ENCODE measurements at regions not wholly inside any gene's neighbourhood (a gene's known extent, or its start where the extent isn't known, plus 50 kb on each side); places are given as distances from the start of the nearest gene placed in this dataset.

DNA sequence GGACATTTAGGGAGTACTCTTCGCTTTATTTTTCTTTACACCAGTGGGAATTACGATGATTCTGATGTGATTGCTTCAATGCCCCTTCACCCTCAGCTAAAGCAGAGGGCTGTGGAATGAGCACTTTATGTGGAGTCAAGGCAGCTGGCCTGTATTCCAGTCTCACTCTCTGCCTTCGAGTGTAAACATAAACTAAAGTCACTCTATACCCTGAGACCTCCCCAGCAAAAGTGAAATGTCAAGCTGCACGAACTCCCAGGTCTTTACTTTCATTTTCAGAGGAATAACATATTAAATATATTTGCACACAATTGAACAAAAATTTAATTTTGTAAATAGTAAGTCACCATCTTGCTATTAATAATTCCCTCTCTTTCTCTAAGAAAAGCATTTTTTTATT lies 557.1 kb downstream of the DACH1 start:
- no peaks in the 10 kb centered on the region for H3K27me3 ChIP-seq
- no peaks in the 10 kb centered on the region for H3K9me3 ChIP-seq
- TF ChIP-seq, protein P1, sequence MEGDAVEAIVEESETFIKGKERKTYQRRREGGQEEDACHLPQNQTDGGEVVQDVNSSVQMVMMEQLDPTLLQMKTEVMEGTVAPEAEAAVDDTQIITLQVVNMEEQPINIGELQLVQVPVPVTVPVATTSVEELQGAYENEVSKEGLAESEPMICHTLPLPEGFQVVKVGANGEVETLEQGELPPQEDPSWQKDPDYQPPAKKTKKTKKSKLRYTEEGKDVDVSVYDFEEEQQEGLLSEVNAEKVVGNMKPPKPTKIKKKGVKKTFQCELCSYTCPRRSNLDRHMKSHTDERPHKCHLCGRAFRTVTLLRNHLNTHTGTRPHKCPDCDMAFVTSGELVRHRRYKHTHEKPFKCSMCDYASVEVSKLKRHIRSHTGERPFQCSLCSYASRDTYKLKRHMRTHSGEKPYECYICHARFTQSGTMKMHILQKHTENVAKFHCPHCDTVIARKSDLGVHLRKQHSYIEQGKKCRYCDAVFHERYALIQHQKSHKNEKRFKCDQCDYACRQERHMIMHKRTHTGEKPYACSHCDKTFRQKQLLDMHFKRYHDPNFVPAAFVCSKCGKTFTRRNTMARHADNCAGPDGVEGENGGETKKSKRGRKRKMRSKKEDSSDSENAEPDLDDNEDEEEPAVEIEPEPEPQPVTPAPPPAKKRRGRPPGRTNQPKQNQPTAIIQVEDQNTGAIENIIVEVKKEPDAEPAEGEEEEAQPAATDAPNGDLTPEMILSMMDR (IDR thresholded peaks at IDR 0.05) = no peak
- no peak for TF ChIP-seq POLR2AphosphoS5 (IDR thresholded peaks at IDR 0.05; ENCODE audit: insufficient read depth in 1 of 2, low read depth in 1 of 2)
- TF ChIP-seq POLR2A (IDR thresholded peaks at IDR 0.05) = no peak
- intact Hi-C loops (cut with DNase I) = no loop called here
- no peak for DNase-seq (ENCODE audit: extremely low spot score in 2 of 2)
- no peak overlapping the region for H3K27ac ChIP-seq
- H3K36me3 ChIP-seq = no peaks in the 10 kb centered on the region
- H3K4me3 ChIP-seq = no peak overlapping the region
- H3K4me1 ChIP-seq = no peaks in the 10 kb centered on the region

DNA sequence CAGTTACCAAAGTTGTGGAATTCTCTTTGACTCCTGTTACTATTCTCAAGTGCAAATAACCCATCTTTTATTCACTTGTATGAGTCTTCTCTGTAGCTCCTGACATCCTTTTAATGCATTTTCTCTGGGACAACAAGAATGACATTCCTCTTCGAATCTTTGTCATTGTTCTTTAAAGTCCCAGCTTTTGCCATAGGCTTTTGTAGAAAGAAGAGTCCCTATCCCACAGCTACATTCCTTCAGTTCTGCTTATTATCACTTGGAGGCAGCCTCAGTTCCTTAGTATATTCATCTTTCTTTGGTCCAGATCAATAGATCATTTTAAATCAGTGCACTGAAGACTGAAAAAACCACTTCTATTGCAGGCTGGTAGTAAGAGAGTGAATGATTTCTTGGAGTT lies 560.2 kb downstream of the DACH1 start:
- Histone ChIP-seq H3K36me3 (no peaks in the 10 kb centered on the region), H3K27me3 (no peaks in the 10 kb centered on the region), H3K4me3 (no peak overlapping the region), H3K4me1 (no peaks in the 10 kb centered on the region), H3K9me3 (no peaks in the 10 kb centered on the region), H3K27ac (no peak overlapping the region)
- DNase-seq (ENCODE audit: extremely low spot score in 2 of 2) = no peak
- TF ChIP-seq POLR2A (IDR thresholded peaks at IDR 0.05) (no peak), POLR2AphosphoS5 (IDR thresholded peaks at IDR 0.05; ENCODE audit: insufficient read depth in 1 of 2, low read depth in 1 of 2) (no peak)
- TF ChIP-seq, protein P1 (IDR thresholded peaks at IDR 0.05) = no peak
- intact Hi-C loops (cut with DNase I) = no loop called here

DNA sequence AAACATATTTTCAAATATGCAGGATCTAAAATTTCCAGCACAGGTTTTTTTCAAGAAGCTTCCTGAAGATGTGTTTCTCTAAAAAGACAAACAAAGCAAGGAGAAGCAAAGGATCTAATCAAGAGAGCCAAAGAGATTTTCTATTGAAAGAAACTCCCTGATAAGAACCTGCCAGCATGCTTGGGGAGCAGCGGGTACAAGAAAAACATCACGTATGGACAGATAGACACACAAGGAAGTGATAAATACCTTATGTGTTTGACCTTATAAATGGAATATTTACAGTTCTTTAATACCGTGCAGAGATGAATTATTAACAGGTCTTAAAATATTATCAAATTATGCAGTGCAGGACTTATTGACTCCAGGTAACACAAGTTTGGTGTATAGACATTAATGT lies 562.1 kb downstream of the DACH1 start:
- Histone ChIP-seq H3K36me3 (no peaks in the 10 kb centered on the region), H3K4me3 (no peak overlapping the region), H3K9me3 (no peaks in the 10 kb centered on the region), H3K27ac (no peak overlapping the region), H3K27me3 (no peaks in the 10 kb centered on the region), H3K4me1 (no peaks in the 10 kb centered on the region)
- intact Hi-C loops (cut with DNase I) = no loop called here
- TF ChIP-seq POLR2A (IDR thresholded peaks at IDR 0.05) = no peak
- TF ChIP-seq, protein P1 (IDR thresholded peaks at IDR 0.05) = no peak
- no peak for TF ChIP-seq POLR2AphosphoS5 (IDR thresholded peaks at IDR 0.05; ENCODE audit: insufficient read depth in 1 of 2, low read depth in 1 of 2)
- DNase-seq (ENCODE audit: extremely low spot score in 2 of 2) = no peak

DNA sequence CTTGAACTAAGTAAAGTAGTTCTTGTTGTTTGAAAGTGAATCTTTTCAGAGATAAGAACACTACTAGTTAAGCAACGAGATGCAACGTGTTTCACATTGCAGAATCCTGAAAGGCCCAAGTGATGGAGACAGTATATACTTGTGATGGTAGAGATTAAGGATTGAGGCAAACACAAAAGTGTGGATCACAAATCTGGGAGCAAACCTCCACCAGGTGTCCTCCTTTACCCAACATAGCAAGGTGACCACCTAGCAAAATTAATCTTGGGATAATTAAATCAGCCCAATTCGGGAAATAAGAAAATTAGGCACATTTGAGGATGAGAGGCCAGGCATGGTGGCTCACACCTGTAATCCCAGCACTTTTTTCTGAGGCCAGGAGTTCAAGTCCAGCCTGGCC lies 563.9 kb downstream of the DACH1 start:
- no peaks in the 10 kb centered on the region for H3K4me1 ChIP-seq
- no peaks in the 10 kb centered on the region for H3K27me3 ChIP-seq
- no peaks in the 10 kb centered on the region for H3K36me3 ChIP-seq
- H3K27ac ChIP-seq = no peak overlapping the region
- H3K4me3 ChIP-seq = no peak overlapping the region
- no peak for DNase-seq (ENCODE audit: extremely low spot score in 2 of 2)
- no peaks in the 10 kb centered on the region for H3K9me3 ChIP-seq
- TF ChIP-seq POLR2A (IDR thresholded peaks at IDR 0.05) (no peak), POLR2AphosphoS5 (IDR thresholded peaks at IDR 0.05; ENCODE audit: insufficient read depth in 1 of 2, low read depth in 1 of 2) (no peak)
- TF ChIP-seq, protein P1 (IDR thresholded peaks at IDR 0.05) = no peak
- intact Hi-C loops (cut with DNase I) = no loop called here

DNA sequence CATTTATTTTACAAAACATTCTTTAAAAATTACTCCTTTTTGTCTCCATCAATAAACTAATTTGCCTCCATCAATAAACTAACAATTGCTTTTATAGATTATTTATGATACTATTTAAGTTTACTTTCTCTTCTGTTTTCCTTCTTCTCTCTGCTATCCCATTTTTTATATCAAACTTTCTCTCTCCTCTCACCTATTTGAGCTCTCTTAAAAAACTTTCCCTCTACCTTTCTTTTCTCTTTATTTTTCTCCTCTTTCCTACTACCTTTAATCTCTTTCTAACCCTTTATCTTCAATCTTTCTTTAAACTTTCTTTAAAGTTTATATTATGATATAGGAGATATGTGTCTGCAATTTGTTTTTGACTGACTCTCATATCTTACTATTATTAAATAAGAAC lies 566.4 kb downstream of the DACH1 start:
- Histone ChIP-seq H3K4me1 (no peaks in the 10 kb centered on the region), H3K4me3 (no peak overlapping the region), H3K36me3 (no peaks in the 10 kb centered on the region), H3K9me3 (no peaks in the 10 kb centered on the region), H3K27me3 (no peaks in the 10 kb centered on the region), H3K27ac (no peak overlapping the region)
- DNase-seq (ENCODE audit: extremely low spot score in 2 of 2) = no peak
- TF ChIP-seq POLR2A (IDR thresholded peaks at IDR 0.05) (no peak), POLR2AphosphoS5 (IDR thresholded peaks at IDR 0.05; ENCODE audit: insufficient read depth in 1 of 2, low read depth in 1 of 2) (no peak)
- TF ChIP-seq, protein P1 (IDR thresholded peaks at IDR 0.05) = no peak
- intact Hi-C loops (cut with DNase I) = no loop called here
